OCI-LY3 (cell line): ENCODE measurements at regions not wholly inside any gene's neighbourhood (a gene's known extent, or its start where the extent isn't known, plus 50 kb on each side); places are given as distances from the start of the nearest gene placed in this dataset.
"Not testable (repeated sequence)": the region's sequence is repeated elsewhere in the genome, so short reads cannot be mapped to it uniquely, and the experiment has no call there.

Experiments
- H2AFZ ChIP-seq: fragments of 200-600, 300-600 bp; shearing (Covaris generic); 2 replicates; pipeline ENCODE4 v1.6.0; 2014; ENCODE audit warnings: antibody characterized with exemption, low read depth, low read length
- H3K27ac ChIP-seq: fragments of 200-600, 300-600 bp; sonication (generic); 2 replicates; pipeline ENCODE4 v1.5.1; 2014; ENCODE audit warnings: mild to moderate bottlenecking, low read length, moderate library complexity, mixed read lengths
- H3K27me3 ChIP-seq: fragments of 200-600, 300-600 bp; sonication (generic); 2 replicates; pipeline ENCODE4 v1.6.1; 2014; ENCODE audit warnings: low read depth, low read length, mixed read lengths
- H3K36me3 ChIP-seq: fragments of 200-600, 300-600 bp; sonication (generic); replicated peaks from 2 replicates; pipeline ENCODE3; 2014; ENCODE audit warnings: low read depth, low read length, mixed read lengths
- H3K4me1 ChIP-seq: fragments of 300-600, 200-600 bp; sonication (generic); 2 replicates; pipeline ENCODE4 v1.6.1; 2014; ENCODE audit warnings: low read length, mixed read lengths
- H3K4me2 ChIP-seq: fragments of 200-600, 300-600 bp; sonication (generic); 2 replicates; pipeline ENCODE4 v1.6.1; 2014; ENCODE audit warnings: low read length, mixed read lengths
- H3K4me3 ChIP-seq: fragments of 300-600, 200-600 bp; sonication (generic); 2 replicates; pipeline ENCODE4 v1.5.1; 2014; ENCODE audit warnings: antibody characterized with exemption, mild to moderate bottlenecking, low read length, moderate library complexity
- H3K79me2 ChIP-seq: fragments of 300-600, 200-600 bp; shearing (Covaris generic); 2 replicates; pipeline ENCODE4 v1.6.1; 2014; ENCODE audit warnings: mild to moderate bottlenecking, low read length, mixed read lengths
- H3K9ac ChIP-seq: fragments of 300-600, 200-600 bp; shearing (Covaris generic); 2 replicates; pipeline ENCODE4 v1.6.0; 2014; ENCODE audit warnings: mild to moderate bottlenecking, low read length, moderate library complexity
- H3K9me3 ChIP-seq: fragments of 200-600, 300-600 bp; shearing (Covaris generic); 2 replicates; pipeline ENCODE4 v1.6.1; 2014; ENCODE audit warnings: low read length, mixed read lengths; ENCODE audit not compliant: insufficient read depth
- H4K20me1 ChIP-seq: fragments of 200-600, 300-600 bp; sonication (generic); 2 replicates; pipeline ENCODE4 v1.6.1; 2016; ENCODE audit warnings: low read length, mixed read lengths; ENCODE audit not compliant: insufficient read depth
- EZH2phosphoT487 ChIP-seq: fragments of 200-600 bp; shearing (Covaris generic); IDR thresholded peaks from 2 replicates; pipeline ENCODE4 v1.6.1; 2018; ENCODE audit warnings: antibody characterized with exemption, mixed run types, low read depth
- TF ChIP-seq, protein P1 (sequence below): fragments of 200-600, 300-600 bp; sonication (generic); IDR thresholded peaks from 2 replicates; pipeline ENCODE4 v1.5.1; 2014; ENCODE audit warnings: antibody characterized with exemption, low read length, low read depth

DNA sequence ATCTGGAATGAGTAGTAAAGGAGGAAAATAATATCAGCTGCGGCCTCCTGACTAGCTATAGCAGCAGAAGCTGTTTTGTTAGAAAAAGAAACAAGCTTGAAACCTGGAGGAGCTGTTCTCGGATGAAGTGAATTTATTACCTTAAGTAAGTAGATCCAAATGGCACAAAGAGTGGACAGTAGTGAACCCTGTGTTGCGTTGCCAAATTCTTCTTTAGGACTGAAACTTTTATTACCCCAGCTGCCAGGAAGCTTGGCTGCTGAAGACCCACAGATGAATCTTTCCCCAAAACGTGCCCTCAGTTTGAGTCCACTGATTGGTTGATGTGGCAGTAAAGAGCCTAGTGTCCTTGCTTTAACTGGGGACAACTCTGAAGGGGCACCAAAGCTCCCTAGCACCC, 366.8 kb upstream of the GBE1 start:
- Histone ChIP-seq H3K36me3 (no peaks in the 10 kb centered on the region), H3K9ac (no peak overlapping the region), H3K4me3 (no peak overlapping the region), H3K4me2 (no peak overlapping the region), H3K79me2 (no peaks in the 10 kb centered on the region), H3K27me3 (no peaks in the 10 kb centered on the region), H2AFZ (no peak overlapping the region), H3K9me3 (no peaks in the 10 kb centered on the region), H3K4me1 (peaks cover 15% of the 10 kb centered on the region), H4K20me1 (no peaks in the 10 kb centered on the region), H3K27ac (no peak overlapping the region)
- TF ChIP-seq, protein P1, sequence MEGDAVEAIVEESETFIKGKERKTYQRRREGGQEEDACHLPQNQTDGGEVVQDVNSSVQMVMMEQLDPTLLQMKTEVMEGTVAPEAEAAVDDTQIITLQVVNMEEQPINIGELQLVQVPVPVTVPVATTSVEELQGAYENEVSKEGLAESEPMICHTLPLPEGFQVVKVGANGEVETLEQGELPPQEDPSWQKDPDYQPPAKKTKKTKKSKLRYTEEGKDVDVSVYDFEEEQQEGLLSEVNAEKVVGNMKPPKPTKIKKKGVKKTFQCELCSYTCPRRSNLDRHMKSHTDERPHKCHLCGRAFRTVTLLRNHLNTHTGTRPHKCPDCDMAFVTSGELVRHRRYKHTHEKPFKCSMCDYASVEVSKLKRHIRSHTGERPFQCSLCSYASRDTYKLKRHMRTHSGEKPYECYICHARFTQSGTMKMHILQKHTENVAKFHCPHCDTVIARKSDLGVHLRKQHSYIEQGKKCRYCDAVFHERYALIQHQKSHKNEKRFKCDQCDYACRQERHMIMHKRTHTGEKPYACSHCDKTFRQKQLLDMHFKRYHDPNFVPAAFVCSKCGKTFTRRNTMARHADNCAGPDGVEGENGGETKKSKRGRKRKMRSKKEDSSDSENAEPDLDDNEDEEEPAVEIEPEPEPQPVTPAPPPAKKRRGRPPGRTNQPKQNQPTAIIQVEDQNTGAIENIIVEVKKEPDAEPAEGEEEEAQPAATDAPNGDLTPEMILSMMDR = no peak
- no peak for TF ChIP-seq EZH2phosphoT487

DNA sequence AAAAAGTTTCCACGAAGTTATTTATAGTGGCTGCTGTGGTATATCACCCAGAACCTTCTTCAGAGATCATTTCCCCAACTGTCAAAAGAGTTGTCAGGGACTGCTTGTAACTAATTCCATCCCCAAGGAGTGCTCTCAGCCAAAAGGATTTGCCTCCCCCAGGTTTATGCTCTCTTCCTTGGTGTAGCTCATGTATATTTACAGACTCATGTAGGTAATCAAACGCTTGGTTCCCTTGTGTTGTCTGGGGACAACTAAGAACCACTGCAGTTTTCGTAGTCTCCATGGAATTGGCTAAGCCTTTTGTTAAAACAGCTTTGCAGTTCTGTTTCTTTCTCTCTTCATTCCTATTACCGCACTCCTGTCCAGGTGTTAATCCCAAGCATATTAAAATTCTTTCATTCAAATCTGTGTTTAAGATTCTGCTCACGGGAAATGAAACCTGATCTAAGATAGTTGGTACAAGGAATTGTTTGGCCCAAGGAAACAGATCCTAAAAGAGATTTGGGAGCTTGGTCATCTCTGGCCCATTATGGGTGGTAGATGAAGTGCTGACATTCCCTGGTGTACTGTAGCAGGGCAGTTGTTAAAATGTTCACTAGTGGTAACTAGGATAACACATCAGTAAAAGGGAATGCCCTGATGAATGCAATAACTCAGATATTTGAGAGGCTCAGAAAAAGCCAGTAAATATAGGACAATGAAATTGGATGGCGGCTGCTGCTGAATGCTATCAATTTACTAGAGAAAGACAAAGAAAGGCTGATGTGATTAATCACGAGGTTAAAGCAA, 361.3 kb upstream of the GBE1 start:
- Histone ChIP-seq H2AFZ (no peak overlapping the region), H3K27me3 (no peaks in the 10 kb centered on the region), H3K4me2 (no peak overlapping the region), H3K27ac (no peak overlapping the region), H3K36me3 (no peaks in the 10 kb centered on the region), H3K4me3 (no peak overlapping the region), H3K79me2 (no peaks in the 10 kb centered on the region), H3K9me3 (no peaks in the 10 kb centered on the region), H3K4me1 (no peaks in the 10 kb centered on the region), H3K9ac (no peak overlapping the region), H4K20me1 (no peaks in the 10 kb centered on the region)
- no peak for TF ChIP-seq EZH2phosphoT487
- TF ChIP-seq, protein P1 = no peak

DNA sequence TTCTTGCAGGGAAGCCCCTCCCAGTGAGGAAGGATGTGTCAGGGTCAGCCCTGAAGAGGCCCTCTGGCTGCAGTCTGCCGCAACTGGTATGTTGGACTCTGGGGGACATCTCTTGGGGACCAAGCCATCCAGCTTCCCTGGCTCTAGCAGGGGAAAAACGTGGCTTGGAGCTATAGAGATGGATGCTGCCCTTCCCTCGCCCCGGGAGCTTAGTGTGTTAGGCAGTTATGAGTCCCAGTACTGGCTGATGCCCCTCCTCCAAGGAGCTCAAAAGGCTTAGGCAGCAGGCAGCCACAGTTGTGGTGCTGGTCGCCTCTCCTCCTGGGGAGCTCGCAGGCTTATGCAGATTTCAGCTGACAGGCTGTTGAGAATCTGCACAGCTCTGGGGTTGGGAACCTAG, 353.1 kb upstream of the GBE1 start:
- H3K79me2 ChIP-seq = no peaks in the 10 kb centered on the region
- no peak overlapping the region for H3K9ac ChIP-seq
- H2AFZ ChIP-seq = no peak overlapping the region
- H3K4me3 ChIP-seq = no peak overlapping the region
- no peaks in the 10 kb centered on the region for H4K20me1 ChIP-seq
- no peak overlapping the region for H3K4me2 ChIP-seq
- H3K4me1 ChIP-seq = no peaks in the 10 kb centered on the region
- H3K36me3 ChIP-seq = no peaks in the 10 kb centered on the region
- TF ChIP-seq, protein P1 = no peak
- TF ChIP-seq EZH2phosphoT487 = no peak
- no peak overlapping the region for H3K27ac ChIP-seq
- H3K9me3 ChIP-seq = no peaks in the 10 kb centered on the region
- no peaks in the 10 kb centered on the region for H3K27me3 ChIP-seq

DNA sequence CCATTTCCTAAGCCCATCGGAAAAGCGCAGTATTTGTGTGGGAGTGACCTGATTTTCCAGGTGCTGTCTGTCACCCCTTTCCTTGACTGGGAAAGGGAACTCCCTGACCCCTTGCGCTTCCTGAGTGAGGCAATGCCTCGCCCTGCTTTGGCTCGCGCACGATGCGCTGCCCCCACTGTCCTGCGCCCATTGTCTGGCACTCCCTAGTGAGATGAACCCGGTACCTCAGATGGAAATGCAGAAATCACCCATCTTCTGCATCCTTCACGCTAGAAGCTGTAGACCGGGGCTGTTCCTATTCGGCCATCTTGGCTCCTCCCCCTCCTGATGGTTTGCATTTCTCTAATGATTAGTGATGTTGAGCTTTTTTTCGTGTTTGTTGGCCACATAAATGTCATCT, 349.3 kb upstream of the GBE1 start:
- not testable (repeated sequence) for H2AFZ ChIP-seq, H3K79me2 ChIP-seq, H3K4me3 ChIP-seq, H4K20me1 ChIP-seq, H3K9me3 ChIP-seq, H3K27ac ChIP-seq, H3K4me2 ChIP-seq, H3K9ac ChIP-seq, H3K36me3 ChIP-seq, H3K4me1 ChIP-seq, H3K27me3 ChIP-seq
